GM19463 (cell line): ENCODE measurements at regions not wholly inside any gene's neighbourhood (a gene's known extent, or its start where the extent isn't known, plus 50 kb on each side); places are given as distances from the start of the nearest gene placed in this dataset.
"Not testable (repeated sequence)": the region's sequence is repeated elsewhere in the genome, so short reads cannot be mapped to it uniquely, and the experiment has no call there.

Source experiments
- ATAC-seq: cut with Tn5 transposase; IDR thresholded peaks from one replicate; pipeline ENCODE4 v1.9.1; 2021; ENCODE audit warnings: mild to moderate bottlenecking, moderate library complexity; ENCODE audit not compliant: unreplicated experiment

DNA sequence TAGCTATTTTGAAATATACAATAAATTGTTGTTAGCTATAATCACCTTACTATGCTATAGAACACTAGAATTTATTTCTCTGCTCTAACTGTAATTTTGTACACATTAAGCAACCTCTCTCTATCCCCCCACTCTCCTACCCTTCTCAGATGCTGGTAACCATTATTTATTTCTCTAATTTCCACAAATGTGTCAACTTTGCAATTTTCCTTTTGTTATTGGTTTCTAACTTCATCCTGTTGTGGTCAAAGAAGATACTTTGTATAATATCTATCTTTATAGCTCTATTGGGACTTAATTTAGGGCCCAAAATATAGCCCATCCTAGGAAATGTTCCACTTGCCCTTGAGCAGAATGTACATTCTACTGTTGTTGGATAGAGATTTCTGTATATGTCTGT, 229.3 kb downstream of the SATB1 start:
- no peak for ATAC-seq

DNA sequence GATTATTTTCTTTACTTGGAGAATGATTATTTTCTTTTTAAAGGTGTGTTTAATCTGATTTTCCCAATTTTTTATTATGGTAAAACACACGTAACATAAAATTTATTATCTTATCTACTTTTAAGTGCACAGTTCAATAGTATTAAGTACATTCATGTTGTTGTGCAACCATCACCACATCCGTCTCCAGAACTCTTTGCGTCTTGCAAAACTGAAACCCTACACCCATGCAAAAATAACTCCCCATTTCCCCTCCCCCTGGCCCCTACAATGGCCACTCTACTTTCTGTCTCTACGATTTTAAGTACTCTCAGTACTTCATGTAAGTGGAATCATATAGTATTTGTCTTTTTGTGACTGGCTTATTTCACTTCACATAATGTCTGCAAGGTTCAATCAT, 230.7 kb downstream of the SATB1 start:
- ATAC-seq: no peak

DNA sequence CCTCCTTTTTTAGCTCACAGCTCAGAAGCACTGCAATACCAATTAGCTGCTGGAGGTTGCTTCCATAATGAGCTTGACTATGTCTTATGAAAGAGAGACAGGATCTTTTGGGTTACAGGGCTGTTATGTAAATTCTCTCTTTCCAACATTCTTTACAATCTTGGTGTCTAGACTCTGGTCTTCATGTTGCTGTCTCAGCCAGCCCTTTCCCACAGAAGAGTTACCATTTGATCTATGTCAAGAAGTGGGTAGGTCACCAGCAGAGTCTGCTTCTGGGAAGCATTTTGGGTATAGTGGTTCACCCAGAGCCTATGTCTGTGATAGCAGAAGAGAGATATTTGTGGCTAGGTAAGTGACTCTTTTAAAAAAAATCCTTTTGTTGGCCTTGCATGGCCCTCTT, 234.5 kb downstream of the SATB1 start:
- ATAC-seq: no peak

DNA sequence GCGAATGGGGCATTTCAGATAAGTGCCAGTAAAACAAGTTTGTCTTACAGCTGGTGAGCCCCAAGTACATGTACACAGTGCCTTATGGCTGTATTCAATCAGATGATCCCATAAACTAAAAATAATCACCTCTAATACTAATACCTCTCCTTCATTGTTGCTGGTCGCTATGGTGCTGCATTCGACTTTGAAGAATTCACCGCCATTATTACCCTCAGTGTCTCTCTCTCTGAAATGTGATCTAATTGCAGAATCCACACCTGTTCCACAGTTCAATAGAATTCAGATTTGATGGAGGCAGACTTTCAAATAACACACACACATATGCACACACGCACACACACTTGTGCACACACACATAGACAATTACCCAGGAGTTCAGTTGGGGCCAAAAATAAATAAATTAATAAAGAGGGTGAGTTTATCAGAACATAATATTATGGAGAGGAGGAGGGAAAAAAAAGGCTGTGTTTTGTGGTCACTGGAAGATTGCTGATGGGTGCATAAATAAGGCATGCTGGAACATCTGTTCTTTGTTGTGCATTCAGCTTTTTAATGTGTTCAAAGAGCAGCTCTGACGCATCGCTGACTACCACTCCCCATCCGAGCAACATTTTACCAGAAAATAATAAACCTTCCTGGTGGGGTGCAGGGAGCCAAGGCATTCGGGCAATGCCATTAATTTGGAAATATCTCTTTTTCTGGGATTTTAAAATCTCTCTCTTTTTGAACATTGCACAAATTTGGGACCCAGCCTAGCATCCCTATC, 235.7 kb downstream of the SATB1 start:
- ATAC-seq: no peak

DNA sequence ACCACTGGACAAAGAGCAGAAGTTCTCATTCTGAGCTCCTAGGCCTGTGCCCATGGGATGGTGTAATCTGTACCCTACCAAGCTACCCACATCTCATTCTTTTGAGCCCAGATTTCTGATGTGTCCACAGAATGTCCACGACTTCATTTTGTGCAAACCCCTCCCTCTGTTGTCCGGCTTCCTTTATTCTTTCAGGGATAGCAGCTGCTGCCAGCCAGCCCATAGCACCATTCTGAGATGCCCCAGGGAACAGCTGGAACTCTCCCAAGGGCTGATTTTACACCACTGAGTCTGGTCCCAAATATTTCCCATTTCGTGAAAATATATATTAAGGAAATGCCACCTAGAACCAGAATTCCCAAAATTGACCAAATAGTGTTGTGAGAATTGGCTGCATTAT, 236.6 kb downstream of the SATB1 start:
- ATAC-seq: no peak

DNA sequence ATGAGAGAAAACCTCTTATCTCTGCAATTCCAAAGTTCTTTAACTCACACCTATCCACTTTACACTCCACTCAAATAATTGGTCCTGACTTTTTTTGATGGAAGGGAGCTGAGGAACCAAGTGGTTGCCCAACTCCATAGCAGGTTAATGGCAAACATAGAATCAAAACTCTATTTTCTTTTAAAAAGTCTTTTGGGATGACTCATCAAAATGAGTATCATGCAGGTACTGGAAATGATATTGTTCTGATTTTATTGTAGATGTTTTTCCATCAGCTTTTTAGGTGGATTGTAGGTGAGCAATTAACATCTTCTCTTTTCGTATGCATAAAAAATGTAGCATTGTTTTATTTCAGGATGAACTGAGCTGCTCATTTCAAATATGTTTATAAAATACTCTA, 239.5 kb downstream of the SATB1 start:
- no peak for ATAC-seq

DNA sequence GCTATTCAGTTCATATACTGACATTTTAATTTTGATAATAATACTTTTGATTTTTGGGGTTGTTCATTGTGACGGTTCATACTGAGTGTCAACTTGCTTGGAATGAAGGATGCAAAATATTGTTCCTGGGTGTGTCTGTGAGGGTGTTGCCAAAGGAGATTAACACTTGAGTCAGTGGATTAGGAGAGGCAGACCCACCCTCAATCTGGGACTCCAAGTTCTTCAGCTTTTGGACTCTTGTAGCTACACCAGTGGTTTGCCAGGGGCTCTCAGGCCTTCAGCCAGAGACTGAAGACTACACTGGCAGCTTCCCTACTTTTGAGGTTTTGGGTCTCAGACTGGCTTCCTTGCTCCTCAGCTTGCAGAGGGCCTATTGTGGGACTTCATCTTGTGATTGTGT, 242.2 kb downstream of the SATB1 start:
- not testable (repeated sequence) for ATAC-seq

DNA sequence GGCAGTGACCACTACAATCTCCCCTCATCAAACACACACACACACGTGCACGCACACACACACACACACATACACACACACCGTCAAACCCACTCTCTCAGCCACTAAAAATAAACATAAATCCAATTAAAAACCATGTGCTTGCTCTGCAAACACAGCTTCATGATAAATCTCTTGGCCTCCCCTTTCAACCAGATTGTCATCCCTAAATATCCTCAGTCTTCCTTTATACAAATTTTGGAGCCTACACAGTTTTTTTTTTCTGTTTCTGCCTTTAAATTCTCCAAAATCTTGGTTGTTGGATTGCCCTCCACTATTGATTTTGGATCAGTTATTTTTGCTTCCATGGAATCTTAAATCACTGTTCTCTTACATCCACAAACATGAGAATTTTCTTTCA, 245.6 kb downstream of the SATB1 start:
- no peak for ATAC-seq

DNA sequence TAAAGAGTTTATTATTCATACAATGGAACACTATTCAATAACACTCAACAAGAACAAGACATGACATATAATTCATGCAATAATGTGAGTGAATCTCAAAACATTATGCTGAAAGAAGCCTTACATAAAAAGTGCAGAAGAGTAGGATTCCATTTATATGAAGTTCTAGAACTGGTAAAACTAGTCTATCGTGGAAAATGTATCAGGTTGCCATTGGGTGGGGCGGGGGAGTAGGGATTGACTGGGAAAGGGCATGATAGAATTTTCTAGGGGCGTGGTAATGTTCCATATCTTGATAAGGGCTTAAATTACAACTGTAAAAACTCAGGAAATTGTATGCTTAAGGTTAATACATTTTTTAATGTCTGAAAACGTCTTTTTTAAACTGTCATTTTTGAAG, 247.9 kb downstream of the SATB1 start:
- ATAC-seq: no peak

DNA sequence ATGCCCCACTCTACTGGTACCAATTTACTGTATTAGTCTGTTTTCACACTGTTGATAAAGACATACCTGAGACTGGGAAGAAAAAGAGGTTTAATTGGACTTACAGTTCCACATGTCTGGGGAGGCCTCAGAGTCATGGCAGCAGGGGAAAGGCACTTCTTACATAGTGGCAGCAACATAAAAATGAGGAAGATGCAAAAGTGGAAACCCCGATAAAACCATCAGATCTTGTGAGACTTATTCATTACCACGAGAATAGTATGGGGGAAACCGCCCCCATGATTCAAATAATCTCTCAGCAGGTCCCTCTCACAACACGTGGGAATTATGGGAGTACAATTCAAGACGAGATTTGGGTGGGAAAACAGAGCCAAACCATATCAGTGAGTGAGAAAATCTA, 251.2 kb downstream of the SATB1 start:
- not testable (repeated sequence) for ATAC-seq

DNA sequence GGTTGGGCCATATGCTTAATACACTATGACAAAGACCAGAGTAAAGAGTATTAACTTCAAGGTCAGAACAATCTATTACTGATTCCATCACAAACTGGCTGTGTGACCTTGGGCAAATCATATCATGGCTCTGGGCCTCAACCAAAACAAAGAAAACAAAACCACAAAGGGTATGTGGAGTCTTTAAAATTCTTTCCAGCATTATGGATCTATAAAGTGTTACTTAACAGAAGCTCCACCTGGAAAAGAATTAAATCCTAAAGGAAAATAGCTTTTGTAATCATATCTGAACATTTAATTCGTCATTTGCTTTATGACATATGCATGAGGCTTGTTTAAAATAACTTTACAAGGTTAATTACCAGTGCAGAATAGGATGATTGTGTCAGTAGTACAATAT, 265.5 kb downstream of the SATB1 start:
- no peak for ATAC-seq

DNA sequence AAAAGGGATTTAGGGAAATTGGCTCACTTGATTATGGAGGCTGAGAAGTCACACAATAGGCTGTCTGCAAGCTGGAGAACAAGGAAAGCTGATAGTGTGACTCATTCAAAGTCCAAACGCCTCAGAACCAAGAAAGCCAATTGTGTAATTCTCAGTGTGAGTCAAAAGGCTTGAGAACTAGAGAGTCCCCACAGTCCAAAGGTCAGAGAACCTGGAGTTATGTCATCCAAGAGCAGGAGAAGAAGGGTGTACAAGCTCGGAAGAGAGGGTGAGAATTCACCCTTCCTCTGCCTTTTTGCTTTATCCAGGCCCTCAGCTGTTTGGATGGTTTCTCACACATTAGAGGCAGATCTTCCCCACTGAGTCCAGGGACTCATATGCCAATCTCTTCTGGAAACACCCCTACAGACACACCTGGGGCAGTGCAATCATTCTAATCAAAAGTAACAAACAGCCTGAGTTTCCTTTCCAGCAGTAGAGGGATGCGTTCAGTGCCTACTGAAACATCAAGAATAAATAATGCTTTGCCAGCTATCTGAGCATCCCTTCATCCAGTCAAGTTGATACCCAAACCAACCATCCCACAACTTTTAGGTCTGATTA, 271.5 kb downstream of the SATB1 start:
- peak; percentile 83 for ATAC-seq

DNA sequence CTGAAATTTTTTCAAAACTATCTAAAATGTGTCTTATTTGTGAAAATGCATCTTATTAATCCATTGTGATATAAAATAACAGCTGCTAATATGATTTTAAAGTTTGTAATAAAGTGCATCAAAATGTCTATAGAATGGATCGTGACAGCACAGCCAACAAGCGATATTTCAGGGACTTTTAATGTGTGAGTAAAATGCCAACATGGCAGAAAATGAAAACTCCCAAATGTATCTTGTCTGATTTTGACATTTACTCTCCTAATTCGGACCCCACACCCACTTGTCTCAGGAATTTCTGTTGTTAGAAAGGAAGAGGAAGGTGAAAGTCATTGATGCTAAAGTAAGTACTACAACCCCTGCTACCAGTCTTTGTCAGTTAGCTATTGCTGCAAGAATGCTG, 273.9 kb downstream of the SATB1 start:
- ATAC-seq: no peak

DNA sequence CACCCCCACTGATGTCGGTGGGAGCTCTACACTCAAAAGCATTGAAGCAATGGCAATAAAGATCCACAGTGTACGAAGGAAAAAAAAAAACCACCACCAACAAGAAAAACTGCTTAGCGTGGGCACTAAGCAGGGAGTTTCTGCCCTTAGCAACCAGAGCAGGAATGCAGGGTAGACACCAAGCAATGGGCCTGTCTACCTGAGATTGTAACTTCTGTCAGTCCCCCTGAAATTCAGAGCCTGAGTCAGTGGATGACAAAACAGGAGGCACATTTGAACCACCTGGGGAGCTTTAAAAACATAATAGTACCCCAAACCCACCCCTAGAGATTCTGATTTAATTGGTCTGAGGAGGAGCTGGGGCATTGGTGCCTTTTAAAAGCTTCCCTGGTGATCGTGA, 275.2 kb downstream of the SATB1 start:
- ATAC-seq: no peak

DNA sequence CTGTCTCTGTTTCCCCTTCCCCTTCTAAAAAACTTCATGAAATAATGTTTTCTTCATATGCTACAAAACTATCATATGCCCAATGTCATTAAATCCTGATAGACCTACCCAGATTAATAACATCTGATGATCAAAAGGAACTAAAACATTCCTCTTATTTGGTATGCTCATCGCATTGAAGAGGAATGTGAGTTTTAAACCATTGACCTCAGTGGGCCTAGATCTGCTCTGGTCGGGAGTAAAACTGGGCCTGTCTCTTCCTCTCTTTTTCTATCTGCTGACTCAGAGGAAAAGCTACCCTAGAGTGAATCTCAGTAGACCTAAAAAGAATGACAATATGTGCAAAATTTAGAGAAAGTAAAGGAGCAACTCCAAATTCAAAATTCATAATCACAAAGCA, 275.8 kb downstream of the SATB1 start:
- ATAC-seq: no peak

DNA sequence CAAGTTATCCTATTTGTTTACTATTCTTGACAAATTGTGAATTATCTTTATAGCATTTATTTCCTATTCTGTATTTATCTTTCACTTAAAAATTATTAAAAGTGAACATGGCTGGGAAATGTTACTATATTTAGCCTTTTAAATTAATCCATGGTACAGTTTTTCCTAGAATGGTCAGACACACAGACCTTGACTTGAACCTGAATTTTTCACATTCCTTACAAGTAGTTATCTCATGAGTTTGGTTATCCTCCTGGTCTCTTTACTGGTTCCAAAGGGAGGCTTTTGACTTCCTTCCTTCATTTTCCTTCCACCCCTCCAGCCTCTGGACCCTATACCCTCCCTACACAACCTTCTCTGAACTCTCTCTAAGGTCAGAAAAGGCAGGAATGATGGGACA, 280.6 kb downstream of the SATB1 start:
- ATAC-seq: no peak

DNA sequence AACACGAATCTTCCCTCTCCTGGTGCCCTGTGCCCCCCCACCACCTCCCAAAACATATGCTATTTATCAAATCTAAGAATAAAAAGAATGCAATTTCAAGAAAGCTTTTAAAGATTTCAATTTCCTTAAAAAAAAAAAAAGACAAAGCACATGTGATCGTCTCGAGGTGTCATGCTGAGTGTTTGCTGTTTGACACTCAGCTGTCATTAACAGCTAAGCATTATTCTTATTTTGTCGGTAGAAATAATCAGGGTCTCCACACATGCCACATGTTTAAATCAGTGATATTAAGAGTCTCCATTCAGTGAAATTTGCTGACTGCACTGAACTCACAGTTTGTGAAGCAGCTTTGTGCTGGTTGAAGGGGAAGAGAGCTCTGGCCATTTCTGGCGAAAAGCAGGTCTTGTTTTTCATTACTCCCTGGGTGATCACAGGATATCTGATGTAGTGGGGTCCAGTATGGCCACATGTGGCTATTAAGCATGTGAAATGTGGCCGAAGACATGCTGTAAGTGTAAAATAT, 281.8 kb downstream of the SATB1 start:
- no peak for ATAC-seq

DNA sequence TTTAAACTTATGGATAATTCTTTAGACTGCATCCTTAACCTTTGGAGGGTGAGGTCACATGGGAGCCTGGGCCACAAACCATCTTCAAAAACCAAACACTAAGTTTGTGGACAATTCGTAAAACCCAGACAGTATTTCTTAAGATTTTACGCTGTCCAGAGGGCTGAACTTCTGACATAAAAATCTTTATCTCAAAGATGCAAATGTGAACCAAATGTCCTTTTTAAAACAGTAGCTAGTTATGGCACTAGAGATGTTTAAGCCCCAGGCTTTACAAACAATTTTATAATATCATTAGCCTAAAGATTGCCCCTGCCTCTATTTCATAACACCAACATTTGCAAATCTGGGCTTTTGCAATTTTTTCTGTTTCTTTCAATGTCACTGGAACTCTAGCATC, 287.2 kb downstream of the SATB1 start:
- ATAC-seq: no peak

DNA sequence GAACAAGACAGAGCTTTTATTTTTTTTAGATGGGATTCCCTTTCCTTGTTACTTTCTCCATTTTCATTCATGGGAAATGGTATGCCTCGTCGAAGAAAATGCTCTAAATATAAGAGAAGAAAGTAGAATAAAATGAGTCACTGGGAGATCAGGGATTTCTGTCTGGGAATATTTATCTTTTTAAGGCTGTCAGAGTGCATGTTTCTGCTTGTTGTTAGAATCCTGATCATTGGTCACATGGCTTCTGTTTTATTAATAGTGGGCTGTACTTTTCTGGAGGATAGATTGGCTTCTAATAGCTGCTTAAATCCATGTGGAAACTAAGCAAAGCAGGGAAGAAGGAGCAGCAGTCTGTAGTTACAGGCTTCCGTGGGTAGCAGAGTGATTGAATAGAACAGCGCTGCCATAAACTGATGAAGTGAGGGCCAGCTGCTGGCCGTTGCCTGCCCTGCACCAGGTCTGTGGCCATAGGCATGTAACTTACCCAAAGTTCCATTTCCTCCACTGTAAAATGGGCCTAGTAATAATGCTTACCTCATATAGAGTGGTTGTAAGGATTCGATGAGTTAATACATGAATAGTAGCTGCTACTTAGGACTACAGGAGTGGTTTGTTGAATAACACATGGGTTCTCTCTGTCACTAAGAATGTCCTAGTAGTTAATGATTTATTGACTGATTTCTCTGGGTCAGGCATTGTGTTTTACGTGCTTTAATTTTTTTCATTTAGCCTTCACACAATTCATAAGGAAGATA, 289.9 kb downstream of the SATB1 start:
- ATAC-seq: no peak

DNA sequence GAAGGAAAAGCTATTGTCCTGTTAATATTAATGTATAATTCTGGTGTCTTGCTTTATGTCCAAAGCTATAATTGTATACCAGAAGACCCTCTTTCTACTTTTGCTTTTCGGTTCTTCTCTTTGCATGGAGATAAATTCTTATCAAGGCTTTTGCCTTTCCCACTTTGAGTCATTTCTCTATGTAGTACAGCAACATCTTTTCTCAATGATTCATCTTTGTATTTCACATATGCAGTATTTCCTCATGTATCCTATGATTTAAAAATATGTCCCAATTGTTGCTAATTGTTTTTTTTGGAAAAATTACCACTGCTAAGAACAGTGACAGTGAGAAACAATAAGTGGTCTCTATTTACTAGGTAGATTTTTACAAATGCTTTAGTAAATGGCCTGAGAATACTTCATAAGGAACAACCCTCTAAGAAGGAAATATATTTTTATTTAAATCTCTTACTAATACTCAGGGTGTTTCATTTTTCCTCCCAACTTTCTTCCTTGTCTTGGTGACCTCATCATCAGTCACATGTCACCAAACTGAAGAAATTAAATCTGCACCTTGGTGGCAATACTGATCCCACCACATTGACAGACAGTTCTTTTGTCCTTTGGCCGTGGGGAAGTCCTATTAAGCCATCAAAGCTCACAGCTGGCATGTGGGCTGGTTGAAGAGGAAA, 290.6 kb downstream of the SATB1 start:
- ATAC-seq: peak; percentile 48

DNA sequence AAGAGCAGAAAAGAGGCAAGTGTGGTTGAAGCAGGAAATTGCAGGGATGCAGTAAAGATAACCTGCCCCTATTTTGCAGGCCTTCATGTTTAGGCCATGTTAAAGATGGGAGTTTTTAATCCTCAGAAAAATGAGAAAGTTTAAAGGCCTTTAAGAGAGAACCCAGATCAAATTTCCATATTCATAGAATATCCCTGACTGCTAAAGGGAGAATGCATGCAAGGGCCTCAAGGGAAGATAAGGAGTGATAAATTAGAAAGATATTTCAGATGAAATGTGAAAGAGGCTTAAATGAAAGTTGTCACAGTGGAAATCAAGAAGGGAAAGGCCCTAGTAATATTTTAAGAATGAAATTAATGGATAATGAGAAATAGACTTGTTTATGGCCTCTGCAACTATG, 292.1 kb downstream of the SATB1 start:
- ATAC-seq: no peak
